Natural killer cell (primary cell): ENCODE measurements at regions not wholly inside any gene's neighbourhood (a gene's known extent, or its start where the extent isn't known, plus 50 kb on each side); places are given as distances from the start of the nearest gene placed in this dataset.

ENCODE experiments used
- ATAC-seq, 3 donors: fragments of 150-1000 bp in 2 of 3; fragments of 200-7000 bp in 1 of 3; cut with Tn5 transposase; 1 replicate in 1 of 3; 2 replicates in 2 of 3; pipeline ENCODE4 v1.10.0; 2021; ENCODE audit warnings: mild to moderate bottlenecking in 2 of 3, moderate library complexity in 2 of 3
- DNase-seq, 2 donors: peaks; one replicate each; pipeline versions ENCODE4 v3.0.0 to v3.0.0-alpha.2; 2013 to 2021; ENCODE audit warnings: mixed read lengths in 1 of 2
- H3K27ac ChIP-seq: one replicate; pipeline ENCODE4 v1.5.1; 2013; ENCODE audit warnings: mild to moderate bottlenecking, low read length
- H3K27me3 ChIP-seq: one replicate; pipeline ENCODE4 v1.6.1; 2013; ENCODE audit warnings: low read length; ENCODE audit not compliant: control insufficient read depth, insufficient read depth
- H3K36me3 ChIP-seq: one replicate; pipeline ENCODE4 v1.6.1; 2013; ENCODE audit warnings: low read length; ENCODE audit not compliant: control insufficient read depth, insufficient read depth
- H3K4me1 ChIP-seq: one replicate; pipeline ENCODE4 v1.6.1; 2013; ENCODE audit warnings: low read length; ENCODE audit not compliant: control insufficient read depth, insufficient read depth
- H3K4me3 ChIP-seq: one replicate; pipeline ENCODE4 v1.5.1; 2013; ENCODE audit warnings: low read length
- H3K9me3 ChIP-seq: one replicate; pipeline ENCODE4 v1.6.1; 2013; ENCODE audit warnings: low read length; ENCODE audit not compliant: control insufficient read depth, insufficient read depth
- H3K27ac Mint-ChIP-seq, 2 donors: one replicate each; pipeline ENCODE4 v1.8.0; 2022; ENCODE audit warnings: mild to moderate bottlenecking in 2 of 2, mixed read lengths in 2 of 2, moderate library complexity in 1 of 2
- H3K27me3 Mint-ChIP-seq, 2 donors: one replicate each; pipeline ENCODE4 v1.8.0; 2022; ENCODE audit warnings: low read depth in 2 of 2, mixed read lengths in 2 of 2
- H3K36me3 Mint-ChIP-seq: one replicate; pipeline ENCODE4 v1.8.0; 2022; ENCODE audit warnings: mixed read lengths
- H3K4me1 Mint-ChIP-seq, 2 donors: one replicate each; pipeline ENCODE4 v1.8.0; 2022; ENCODE audit warnings: mixed read lengths in 2 of 2
- H3K4me3 Mint-ChIP-seq: one replicate; pipeline ENCODE4 v1.8.0; 2022; ENCODE audit warnings: mild to moderate bottlenecking, moderate library complexity, mixed read lengths
- H3K9me3 Mint-ChIP-seq, 2 donors: one replicate each; pipeline ENCODE4 v1.8.0; 2022; ENCODE audit warnings: mixed read lengths in 2 of 2
- CTCF ChIP-seq: fragments of 200-600 bp; IDR thresholded peaks from one replicate; pipeline ENCODE4 v1.8.0; 2022; ENCODE audit warnings: antibody characterized with exemption
- WGBS: methylation state at CpG from one replicate; pipeline ENCODE4 v1.1.7; 2013; ENCODE audit warnings: missing lambda C conversion rate; ENCODE audit not compliant: insufficient coverage; 5-methylcytosine and 5-hydroxymethylcytosine counted together
- intact Hi-C: fragments of 100-400 bp; cut with micrococcal nuclease; formaldehyde crosslinking; loops from one replicate; pipeline ENCODE4 v1.14.2; 2022

GRCh38 chr11:28858076-28858475 is 749.9 kb downstream of the METTL15 start:
- no peak overlapping the region for H3K4me3 Mint-ChIP-seq
- intact Hi-C loops: no loop called here
- no peaks in the 10 kb centered on the region for H3K27me3 Mint-ChIP-seq
- Histone ChIP-seq H3K9me3 (peaks cover 9% of the 10 kb centered on the region), H3K27ac (no peak overlapping the region), H3K4me1 (no peaks in the 10 kb centered on the region), H3K36me3 (no peaks in the 10 kb centered on the region), H3K27me3 (no peaks in the 10 kb centered on the region), H3K4me3 (no peak overlapping the region)
- WGBS: 68% methylated on average over 2 of the region's 2 CpGs
- no peak for TF ChIP-seq CTCF
- ATAC-seq (no peak), DNase-seq (no peak)
- H3K27ac Mint-ChIP-seq: no peak overlapping the region
- H3K9me3 Mint-ChIP-seq: peaks cover 18 to 27% of the 10 kb centered on the region in 2 donors
- no peaks in the 10 kb centered on the region for H3K36me3 Mint-ChIP-seq
- H3K4me1 Mint-ChIP-seq: no peaks in the 10 kb centered on the region

- no peak for TF ChIP-seq CTCF
- H3K9me3 Mint-ChIP-seq: peaks cover 13 to 23% of the 10 kb centered on the region in 2 donors
- H3K4me1 ChIP-seq: no peaks in the 10 kb centered on the region
- H3K27ac ChIP-seq: no peak overlapping the region
- no peaks in the 10 kb centered on the region for H3K27me3 ChIP-seq
- no peak overlapping the region for H3K4me3 ChIP-seq
- H3K36me3 ChIP-seq: no peaks in the 10 kb centered on the region
- no peaks in the 10 kb centered on the region for H3K9me3 ChIP-seq
- H3K27ac Mint-ChIP-seq: no peak overlapping the region
- H3K27me3 Mint-ChIP-seq: no peaks in the 10 kb centered on the region
- H3K4me3 Mint-ChIP-seq: no peak overlapping the region
- DNase-seq (no peak), ATAC-seq (no peak)
- intact Hi-C loops: no loop called here
- no peaks in the 10 kb centered on the region for H3K36me3 Mint-ChIP-seq
- no peaks in the 10 kb centered on the region for H3K4me1 Mint-ChIP-seq
These were observed 740.9 kb downstream of the METTL15 start for GRCh38 chr11:28849053-28849452.

GRCh38 chr11:28842716-28843115 is 734.5 kb downstream of the METTL15 start:
- intact Hi-C loops: no loop called here
- Mint-ChIP-seq H3K4me3 (no peak overlapping the region), H3K9me3 (peaks cover 5% of the 10 kb centered on the region in 2 donors), H3K4me1 (no peaks in the 10 kb centered on the region), H3K27me3 (no peaks in the 10 kb centered on the region), H3K36me3 (no peaks in the 10 kb centered on the region), H3K27ac (no peak overlapping the region)
- Histone ChIP-seq H3K4me1 (no peaks in the 10 kb centered on the region), H3K36me3 (no peaks in the 10 kb centered on the region), H3K9me3 (no peaks in the 10 kb centered on the region), H3K27ac (no peak overlapping the region), H3K4me3 (no peak overlapping the region), H3K27me3 (no peaks in the 10 kb centered on the region)
- no peak for TF ChIP-seq CTCF
- WGBS: 64% methylated on average over 1 of the region's 1 CpG
- no peak for DNase-seq
- ATAC-seq: no peak

GRCh38 chr11:28838741-28839140 is 730.6 kb downstream of the METTL15 start:
- Mint-ChIP-seq H3K4me3 (no peak overlapping the region), H3K27me3 (no peaks in the 10 kb centered on the region), H3K9me3 (peaks cover 10 to 12% of the 10 kb centered on the region in 2 donors), H3K27ac (no peak overlapping the region), H3K36me3 (no peaks in the 10 kb centered on the region), H3K4me1 (no peaks in the 10 kb centered on the region)
- Histone ChIP-seq H3K4me1 (no peaks in the 10 kb centered on the region), H3K4me3 (no peak overlapping the region), H3K27ac (no peak overlapping the region), H3K9me3 (no peaks in the 10 kb centered on the region), H3K36me3 (no peaks in the 10 kb centered on the region), H3K27me3 (no peaks in the 10 kb centered on the region)
- intact Hi-C loops: no loop called here
- WGBS: no CpG with 5 or more reads among the region's 1 CpG
- TF ChIP-seq CTCF: no peak
- ATAC-seq: no peak
- no peak for DNase-seq
